ENCODE measurements at regions not wholly inside any gene's neighbourhood (a gene's known extent, or its start where the extent isn't known, plus 50 kb on each side); places are given as distances from the start of the nearest gene placed in this dataset.
"Not testable (repeated sequence)": the region's sequence is repeated elsewhere in the genome, so short reads cannot be mapped to it uniquely, and the experiment has no call there.

- no peak for DNase-seq
These were observed 820.5 kb downstream of the NR2F1-AS1 start for GRCh38 chr5:92760550-92760949.

- no peak for DNase-seq
These were observed 822.5 kb downstream of the NR2F1-AS1 start for GRCh38 chr5:92758552-92758951.

DNA sequence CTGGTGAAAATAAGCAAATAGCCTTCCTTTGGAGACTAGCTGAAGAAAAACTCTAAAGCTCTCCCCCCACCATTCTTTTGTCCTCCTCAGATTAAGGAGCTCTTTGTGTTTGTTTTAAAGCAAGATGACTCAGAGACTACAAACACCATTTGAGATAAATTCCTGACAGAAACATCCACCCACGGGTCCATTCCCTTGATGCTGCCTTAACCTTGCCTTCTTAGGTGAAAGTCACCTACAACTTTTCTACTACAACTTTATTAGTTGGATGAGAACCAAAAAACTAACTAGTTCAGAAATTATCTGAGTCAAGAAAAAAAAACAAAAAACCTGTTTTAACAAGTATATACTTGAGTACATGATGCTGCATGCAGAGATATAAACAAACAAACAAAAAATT lies 831.1 kb downstream of the NR2F1-AS1 start:
- no peak for DNase-seq

DNA sequence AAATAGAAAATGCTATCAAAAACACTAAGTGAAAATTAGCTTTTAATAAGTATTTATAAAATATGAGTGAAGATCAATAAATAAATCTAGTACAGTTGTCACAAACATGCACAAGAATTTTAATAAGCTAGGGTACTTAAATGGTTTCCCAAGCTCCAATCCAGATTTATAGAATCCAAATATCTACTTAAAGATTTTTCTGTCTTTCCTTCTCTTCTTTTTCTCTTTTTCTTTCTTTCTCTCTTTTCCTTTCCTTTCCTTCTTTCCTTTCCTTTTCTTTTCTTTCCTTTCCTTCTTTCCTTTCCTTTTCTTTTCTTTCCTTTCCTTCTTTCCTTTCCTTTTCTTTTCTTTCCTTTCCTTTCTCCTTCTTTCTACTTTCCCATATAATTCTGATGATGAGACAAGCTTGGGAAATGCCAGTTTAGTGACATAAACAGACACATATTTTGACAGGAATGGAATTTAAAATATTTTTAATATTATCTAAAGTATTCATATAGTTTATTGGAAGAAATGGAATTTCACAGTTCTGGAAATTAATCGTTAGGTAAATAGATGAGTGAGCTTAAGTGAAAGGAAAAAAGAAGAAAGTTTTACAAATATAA lies 832.8 kb downstream of the NR2F1-AS1 start:
- DNase-seq = no peak

GRCh38 chr5:92741906-92742305 lies 839.1 kb downstream of the NR2F1-AS1 start:
- DNase-seq = no peak

DNA sequence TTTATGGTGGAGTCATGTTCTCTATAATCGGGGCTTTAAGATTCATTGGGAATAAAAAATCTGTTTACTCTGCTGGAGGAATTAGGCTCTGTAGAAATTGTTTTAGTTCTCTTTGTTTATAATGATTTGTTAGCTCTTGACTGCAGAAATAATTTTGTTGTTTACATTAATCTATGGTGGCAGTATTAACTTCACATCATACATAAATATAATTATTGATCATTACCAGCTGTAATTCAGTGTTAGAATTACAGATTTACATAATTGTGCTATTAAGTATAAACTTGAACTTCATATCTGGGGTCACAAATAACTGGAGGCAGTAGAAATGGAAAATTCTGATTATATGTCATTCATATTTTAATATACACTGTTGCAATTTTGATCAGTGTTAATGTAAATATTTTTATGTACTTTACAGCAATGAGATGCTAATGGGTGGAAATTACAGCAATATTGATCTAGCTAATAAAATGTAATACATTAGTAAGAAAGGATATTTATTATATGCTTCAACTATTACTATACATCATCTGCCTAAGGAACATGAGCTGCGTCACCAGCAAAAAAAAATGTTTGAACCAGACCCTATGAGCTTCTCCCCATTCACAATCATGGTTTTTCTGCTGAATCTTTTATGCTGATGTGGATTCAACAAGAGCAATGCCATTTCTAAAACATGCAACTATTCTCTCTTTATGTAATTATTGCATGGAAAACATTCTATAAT lies 846.6 kb downstream of the NR2F1-AS1 start:
- no peak for DNase-seq

DNA sequence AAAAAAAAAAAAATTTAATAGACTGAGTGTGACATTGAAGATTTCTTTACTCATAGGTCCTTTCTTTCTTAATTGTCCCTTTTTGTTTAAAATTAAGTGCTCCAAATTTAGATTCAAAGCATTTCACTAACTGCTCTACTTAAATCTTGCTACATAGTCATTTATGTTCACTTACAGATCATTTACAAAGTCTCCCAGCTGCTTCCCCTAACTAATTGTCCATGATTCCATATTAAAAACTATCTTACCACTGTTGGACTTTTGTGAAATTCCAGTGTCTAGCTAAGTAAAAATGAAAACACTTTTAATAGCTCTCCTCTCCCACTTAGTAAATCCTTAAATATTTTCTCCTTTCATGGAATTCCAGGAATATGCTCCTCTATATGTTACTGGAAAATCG lies 850.5 kb downstream of the NR2F1-AS1 start:
- no peak for DNase-seq

GRCh38 chr5:92729088-92729487 lies 851.9 kb downstream of the NR2F1-AS1 start:
- no peak for DNase-seq

DNA sequence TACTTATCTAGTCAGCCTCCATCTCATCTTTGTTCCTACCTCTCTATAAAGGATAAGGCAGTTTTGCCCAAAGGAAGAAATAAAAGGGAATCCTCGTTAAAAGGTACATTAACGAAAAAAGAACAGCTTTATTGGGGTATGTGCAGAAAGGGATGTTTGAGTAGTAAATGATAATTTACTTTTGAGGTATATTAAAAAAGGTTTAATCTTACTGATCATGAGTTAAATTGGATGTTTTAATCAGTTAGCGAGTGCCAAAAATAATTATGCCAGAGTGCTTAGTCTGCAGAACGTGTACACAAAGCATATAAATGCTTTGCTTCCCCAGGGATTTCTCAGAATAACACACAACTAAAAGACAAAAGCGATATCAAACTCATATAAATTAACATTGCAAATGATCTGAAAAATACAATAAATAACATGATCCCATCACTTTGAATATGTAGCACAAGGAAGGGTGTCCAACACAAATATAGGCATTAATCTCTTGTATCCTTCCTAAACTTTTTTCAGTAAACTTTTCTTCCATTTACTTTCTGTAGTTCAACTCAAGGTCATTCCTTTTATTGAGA lies 865.0 kb downstream of the NR2F1-AS1 start:
- DNase-seq = peak; percentile 0 to 9

DNA sequence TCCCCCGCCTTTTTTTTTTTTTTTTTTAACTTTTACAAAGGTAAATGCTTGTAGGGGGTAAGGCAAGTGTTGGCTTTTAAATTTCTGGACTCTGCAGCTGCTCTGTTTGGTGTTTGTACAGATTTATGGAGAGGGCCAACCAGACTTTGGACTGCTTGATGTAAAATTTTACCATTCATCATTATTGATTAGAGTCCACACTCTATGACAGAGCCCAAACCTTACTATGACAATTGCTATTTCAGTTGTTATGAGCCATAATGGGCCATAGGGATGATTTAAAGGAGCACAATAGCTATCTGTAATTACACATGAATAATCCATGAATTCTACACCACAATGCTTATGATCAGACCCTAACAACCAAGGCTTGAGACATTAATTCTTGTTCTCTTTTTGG lies 867.2 kb downstream of the NR2F1-AS1 start:
- no peak for DNase-seq

DNA sequence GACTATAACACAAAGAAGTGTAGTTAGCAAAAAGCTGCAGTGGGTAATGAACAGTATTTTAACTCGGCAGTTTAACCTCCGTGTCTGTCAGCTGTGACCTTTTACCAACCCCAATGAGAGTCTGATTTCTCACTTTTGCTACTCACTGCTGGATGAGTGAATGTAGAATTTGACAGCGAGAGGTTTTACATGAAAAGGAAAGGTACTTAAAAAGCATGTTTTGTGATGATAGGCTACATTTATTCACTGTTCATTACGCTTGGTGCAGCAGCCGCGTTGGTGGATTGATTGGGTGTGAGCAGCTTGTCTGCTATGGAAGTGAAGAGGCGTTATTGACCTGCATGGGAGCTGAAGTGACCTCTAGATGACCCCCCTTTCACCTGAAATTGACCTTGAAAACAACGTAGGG lies 867.7 kb downstream of the NR2F1-AS1 start:
- no peak for DNase-seq

DNA sequence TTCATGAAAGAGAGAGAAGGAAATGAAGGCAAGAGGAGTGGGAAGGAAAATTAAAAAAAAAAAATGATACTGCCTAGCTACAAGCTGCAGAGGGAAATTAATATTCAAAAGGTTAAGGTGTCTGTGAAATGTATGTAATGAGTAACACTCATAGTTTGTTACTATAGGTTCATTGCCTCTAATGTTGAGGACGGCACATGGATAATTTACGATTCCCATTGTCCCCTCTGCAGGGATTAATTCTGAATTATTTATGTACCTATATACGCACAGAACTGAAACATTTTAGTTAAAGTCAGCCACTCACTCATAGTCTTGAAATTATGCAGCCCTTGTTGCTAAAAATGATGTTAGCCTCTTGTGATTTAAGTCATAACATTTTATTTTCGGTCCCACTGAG lies 869.1 kb downstream of the NR2F1-AS1 start:
- no peak for DNase-seq

- DNase-seq = no peak
These were observed 876.4 kb downstream of the NR2F1-AS1 start for GRCh38 chr5:92704590-92704989.

GRCh38 chr5:92703976-92704375 lies 877.0 kb downstream of the NR2F1-AS1 start:
- no peak for DNase-seq

GRCh38 chr5:92695123-92696003 lies 885.7 kb downstream of the NR2F1-AS1 start:
- no peak for DNase-seq

- DNase-seq = no peak
These were observed 887.0 kb downstream of the NR2F1-AS1 start for GRCh38 chr5:92694067-92694466.

GRCh38 chr5:92691955-92692354 lies 889.1 kb downstream of the NR2F1-AS1 start:
- not testable (repeated sequence) for DNase-seq

GRCh38 chr5:92687821-92688722 lies 892.9 kb downstream of the NR2F1-AS1 start:
- peak in 1 of 2 experiments; percentile 24 for DNase-seq

- no peak for DNase-seq
These were observed 902.4 kb downstream of the NR2F1-AS1 start for GRCh38 chr5:92678640-92679039.

GRCh38 chr5:92676215-92677165 lies 904.5 kb downstream of the NR2F1-AS1 start:
- no peak for DNase-seq

- peak; percentile 21 to 42 for DNase-seq
These were observed 906.7 kb downstream of the NR2F1-AS1 start for GRCh38 chr5:92674321-92674720.
